Right lobe of liver (tissue), 4 donors: ENCODE measurements at regions not wholly inside any gene's neighbourhood (a gene's known extent, or its start where the extent isn't known, plus 50 kb on each side); places are given as distances from the start of the nearest gene placed in this dataset.

ENCODE experiments used
- POLR2A ChIP-seq: fragments of 450-650 bp; IDR thresholded peaks from one replicate; pipeline ENCODE4 v1.6.1; 2017; ENCODE audit warnings: antibody characterized with exemption, mild to moderate bottlenecking
- TF ChIP-seq, protein P1 (sequence below), 4 donors: fragments of 200-600 bp in 3 of 4; fragments of 450-650 bp in 1 of 4; IDR thresholded peaks; one replicate each; pipeline versions ENCODE4 v1.5.1 to v1.8.0; 2016 to 2022; ENCODE audit warnings: antibody characterized with exemption in 4 of 4, mild to moderate bottlenecking in 2 of 4
- donor health status: DM: no; HTN: no; CAD: no.
- donor health status: DM: no; HTN: no; CAD: no.
- donor health status: DM: no; HTN: yes; CAD: no.

GRCh38 chr13:30824651-30825050 is 81.4 kb upstream of the MEDAG start:
- TF ChIP-seq, protein P1, sequence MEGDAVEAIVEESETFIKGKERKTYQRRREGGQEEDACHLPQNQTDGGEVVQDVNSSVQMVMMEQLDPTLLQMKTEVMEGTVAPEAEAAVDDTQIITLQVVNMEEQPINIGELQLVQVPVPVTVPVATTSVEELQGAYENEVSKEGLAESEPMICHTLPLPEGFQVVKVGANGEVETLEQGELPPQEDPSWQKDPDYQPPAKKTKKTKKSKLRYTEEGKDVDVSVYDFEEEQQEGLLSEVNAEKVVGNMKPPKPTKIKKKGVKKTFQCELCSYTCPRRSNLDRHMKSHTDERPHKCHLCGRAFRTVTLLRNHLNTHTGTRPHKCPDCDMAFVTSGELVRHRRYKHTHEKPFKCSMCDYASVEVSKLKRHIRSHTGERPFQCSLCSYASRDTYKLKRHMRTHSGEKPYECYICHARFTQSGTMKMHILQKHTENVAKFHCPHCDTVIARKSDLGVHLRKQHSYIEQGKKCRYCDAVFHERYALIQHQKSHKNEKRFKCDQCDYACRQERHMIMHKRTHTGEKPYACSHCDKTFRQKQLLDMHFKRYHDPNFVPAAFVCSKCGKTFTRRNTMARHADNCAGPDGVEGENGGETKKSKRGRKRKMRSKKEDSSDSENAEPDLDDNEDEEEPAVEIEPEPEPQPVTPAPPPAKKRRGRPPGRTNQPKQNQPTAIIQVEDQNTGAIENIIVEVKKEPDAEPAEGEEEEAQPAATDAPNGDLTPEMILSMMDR (IDR thresholded peaks at IDR 0.05), result no peak
- no peak for TF ChIP-seq POLR2A
